Astrocyte (in vitro differentiated cells and primary cell): ENCODE measurements at regions not wholly inside any gene's neighbourhood (a gene's known extent, or its start where the extent isn't known, plus 50 kb on each side); places are given as distances from the start of the nearest gene placed in this dataset.
A peak's percentile ranks its signal among the peaks of the same experiment; 100 is the strongest.

Experiments used
- EZH2 ChIP-seq: IDR thresholded peaks from 2 replicates; pipeline ENCODE4 v1.6.1; 2012; ENCODE audit warnings: mild to moderate bottlenecking, low read length, inconsistent platforms; ENCODE audit not compliant: insufficient read depth
- TF ChIP-seq, protein P1 (sequence below): IDR thresholded peaks from 2 replicates; pipeline ENCODE4 v1.5.1; 2011; ENCODE audit warnings: low read depth, mild to moderate bottlenecking, inconsistent platforms, low read length, moderate library complexity; ENCODE audit not compliant: insufficient read depth

DNA sequence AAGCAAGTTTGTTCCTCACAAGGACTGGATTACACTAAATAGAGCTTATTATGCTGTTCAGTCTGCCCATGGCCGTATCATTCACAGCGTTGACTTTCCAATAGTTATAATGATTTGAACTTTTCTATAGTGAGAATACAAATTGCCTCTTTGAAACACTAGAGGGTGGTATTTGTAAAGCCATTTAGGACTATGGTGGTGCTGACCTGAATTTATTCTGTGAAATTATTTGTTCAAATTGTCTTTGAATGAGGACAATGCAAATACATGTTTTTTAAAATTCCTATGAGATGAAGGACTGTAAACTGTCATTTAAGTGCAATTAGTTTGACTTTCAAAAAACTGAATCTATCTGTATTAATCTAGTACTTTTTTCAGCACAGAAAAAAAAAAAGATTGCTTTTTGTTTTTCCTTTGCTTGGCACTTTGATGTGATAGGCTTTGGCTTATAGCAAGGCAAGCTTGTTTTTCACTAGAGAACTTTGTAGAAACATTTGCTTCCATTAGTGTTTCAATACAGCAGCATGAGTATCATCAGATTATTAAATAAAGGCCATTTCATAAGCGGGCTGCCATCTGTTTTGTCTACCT, 122.7 kb upstream of the TMEM229A start:
- TF ChIP-seq, protein P1, sequence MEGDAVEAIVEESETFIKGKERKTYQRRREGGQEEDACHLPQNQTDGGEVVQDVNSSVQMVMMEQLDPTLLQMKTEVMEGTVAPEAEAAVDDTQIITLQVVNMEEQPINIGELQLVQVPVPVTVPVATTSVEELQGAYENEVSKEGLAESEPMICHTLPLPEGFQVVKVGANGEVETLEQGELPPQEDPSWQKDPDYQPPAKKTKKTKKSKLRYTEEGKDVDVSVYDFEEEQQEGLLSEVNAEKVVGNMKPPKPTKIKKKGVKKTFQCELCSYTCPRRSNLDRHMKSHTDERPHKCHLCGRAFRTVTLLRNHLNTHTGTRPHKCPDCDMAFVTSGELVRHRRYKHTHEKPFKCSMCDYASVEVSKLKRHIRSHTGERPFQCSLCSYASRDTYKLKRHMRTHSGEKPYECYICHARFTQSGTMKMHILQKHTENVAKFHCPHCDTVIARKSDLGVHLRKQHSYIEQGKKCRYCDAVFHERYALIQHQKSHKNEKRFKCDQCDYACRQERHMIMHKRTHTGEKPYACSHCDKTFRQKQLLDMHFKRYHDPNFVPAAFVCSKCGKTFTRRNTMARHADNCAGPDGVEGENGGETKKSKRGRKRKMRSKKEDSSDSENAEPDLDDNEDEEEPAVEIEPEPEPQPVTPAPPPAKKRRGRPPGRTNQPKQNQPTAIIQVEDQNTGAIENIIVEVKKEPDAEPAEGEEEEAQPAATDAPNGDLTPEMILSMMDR = peak; percentile 58
- TF ChIP-seq EZH2 = no peak
